Lower leg skin (tissue), 3 donors: ENCODE measurements at regions not wholly inside any gene's neighbourhood (a gene's known extent, or its start where the extent isn't known, plus 50 kb on each side); places are given as distances from the start of the nearest gene placed in this dataset.

ENCODE experiments used
- CTCF ChIP-seq, 3 donors: fragments of 450-650 bp; IDR thresholded peaks; one replicate each; pipeline ENCODE4 v1.5.1; 2016; ENCODE audit warnings: antibody characterized with exemption in 3 of 3, mild to moderate bottlenecking in 3 of 3, moderate library complexity in 2 of 3
- POLR2A ChIP-seq, 2 donors: fragments of 450-650 bp; IDR thresholded peaks; one replicate each; pipeline ENCODE4 v1.6.1; 2016 to 2017; ENCODE audit warnings: antibody characterized with exemption in 2 of 2, mild to moderate bottlenecking in 1 of 2, moderate library complexity in 1 of 2

GRCh38 chr2:59702026-59702425, 851.4 kb downstream of the BCL11A start:
- TF ChIP-seq CTCF (IDR thresholded peaks at IDR 0.05) (no peak), POLR2A (IDR thresholded peaks at IDR 0.05) (no peak)
